ENCODE measurements at regions not wholly inside any gene's neighbourhood (a gene's known extent, or its start where the extent isn't known, plus 50 kb on each side); places are given as distances from the start of the nearest gene placed in this dataset.

DNA sequence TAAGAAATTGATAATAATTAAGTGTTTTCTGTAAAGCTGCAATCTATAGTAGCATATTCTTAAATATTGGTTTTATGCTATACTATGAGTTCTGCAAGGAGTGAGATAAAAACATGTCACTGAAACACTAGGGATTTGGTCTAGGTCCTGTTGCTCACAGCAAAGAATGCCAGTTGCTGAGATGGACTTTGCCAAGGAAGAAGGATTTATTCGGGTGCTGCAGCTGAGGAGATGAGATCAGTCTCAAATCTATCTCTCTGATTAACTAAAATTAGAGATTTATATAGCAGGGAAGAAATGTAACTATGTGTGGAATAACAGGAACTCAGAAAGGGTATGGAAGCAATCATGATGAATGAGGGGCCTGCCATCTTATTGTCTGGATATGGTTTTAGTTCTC, 1569.9 kb downstream of the PCDH7 start:
- TF ChIP-seq, protein P1, sequence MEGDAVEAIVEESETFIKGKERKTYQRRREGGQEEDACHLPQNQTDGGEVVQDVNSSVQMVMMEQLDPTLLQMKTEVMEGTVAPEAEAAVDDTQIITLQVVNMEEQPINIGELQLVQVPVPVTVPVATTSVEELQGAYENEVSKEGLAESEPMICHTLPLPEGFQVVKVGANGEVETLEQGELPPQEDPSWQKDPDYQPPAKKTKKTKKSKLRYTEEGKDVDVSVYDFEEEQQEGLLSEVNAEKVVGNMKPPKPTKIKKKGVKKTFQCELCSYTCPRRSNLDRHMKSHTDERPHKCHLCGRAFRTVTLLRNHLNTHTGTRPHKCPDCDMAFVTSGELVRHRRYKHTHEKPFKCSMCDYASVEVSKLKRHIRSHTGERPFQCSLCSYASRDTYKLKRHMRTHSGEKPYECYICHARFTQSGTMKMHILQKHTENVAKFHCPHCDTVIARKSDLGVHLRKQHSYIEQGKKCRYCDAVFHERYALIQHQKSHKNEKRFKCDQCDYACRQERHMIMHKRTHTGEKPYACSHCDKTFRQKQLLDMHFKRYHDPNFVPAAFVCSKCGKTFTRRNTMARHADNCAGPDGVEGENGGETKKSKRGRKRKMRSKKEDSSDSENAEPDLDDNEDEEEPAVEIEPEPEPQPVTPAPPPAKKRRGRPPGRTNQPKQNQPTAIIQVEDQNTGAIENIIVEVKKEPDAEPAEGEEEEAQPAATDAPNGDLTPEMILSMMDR (IDR thresholded peaks at IDR 0.05): no peak
- TF ChIP-seq EP300 (IDR thresholded peaks at IDR 0.05) (no peak), POLR2A (IDR thresholded peaks at IDR 0.05) (no peak)
